ENCODE measurements at regions not wholly inside any gene's neighbourhood (a gene's known extent, or its start where the extent isn't known, plus 50 kb on each side); places are given as distances from the start of the nearest gene placed in this dataset.

- Histone ChIP-seq H3K4me3 (ENCODE audit: low read length) (no peak overlapping the region), H3K9ac (ENCODE audit: low read length) (no peak overlapping the region), H3K36me3 (ENCODE audit: control insufficient read depth, insufficient read depth, low read length) (no peaks in the 10 kb centered on the region), H3K27ac (ENCODE audit: low read depth, low read length) (no peak overlapping the region), H3K27me3 (ENCODE audit: control insufficient read depth, insufficient read depth, low read length) (no peaks in the 10 kb centered on the region), H3K4me1 (ENCODE audit: control insufficient read depth, insufficient read depth, low read length) (no peaks in the 10 kb centered on the region)
Measured at GRCh38 chr9:78860801-78861475, 564.0 kb downstream of the PSAT1 start.

GRCh38 chr9:78863531-78863930, 566.6 kb downstream of the PSAT1 start:
- Histone ChIP-seq H3K36me3 (ENCODE audit: control insufficient read depth, insufficient read depth, low read length) (no peaks in the 10 kb centered on the region), H3K9ac (ENCODE audit: low read length) (no peak overlapping the region), H3K4me3 (ENCODE audit: low read length) (no peak overlapping the region), H3K27me3 (ENCODE audit: control insufficient read depth, insufficient read depth, low read length) (no peaks in the 10 kb centered on the region), H3K4me1 (ENCODE audit: control insufficient read depth, insufficient read depth, low read length) (no peaks in the 10 kb centered on the region), H3K27ac (ENCODE audit: low read depth, low read length) (no peak overlapping the region)

DNA sequence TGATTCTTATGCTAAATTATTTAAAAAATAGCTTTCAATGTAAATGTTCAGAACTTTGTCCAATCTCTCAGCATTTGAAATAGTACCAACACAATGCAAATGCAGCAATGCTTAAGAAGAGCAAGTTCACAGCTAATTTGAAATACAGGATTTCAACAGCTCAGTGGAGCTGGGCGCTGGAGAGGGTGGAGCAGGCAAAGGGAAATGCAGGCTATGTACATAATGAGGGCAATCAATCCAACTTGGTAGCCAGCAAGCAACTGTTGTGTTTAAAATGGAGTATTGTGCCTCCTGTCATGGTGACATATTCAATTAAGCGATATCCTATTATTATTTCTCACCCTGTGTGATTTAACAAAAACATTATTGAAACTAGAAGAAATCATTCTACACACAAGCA, 568.8 kb downstream of the PSAT1 start:
- Histone ChIP-seq H3K27ac (ENCODE audit: low read depth, low read length) (no peak overlapping the region), H3K4me3 (ENCODE audit: low read length) (no peak overlapping the region), H3K36me3 (ENCODE audit: control insufficient read depth, insufficient read depth, low read length) (no peaks in the 10 kb centered on the region), H3K27me3 (ENCODE audit: control insufficient read depth, insufficient read depth, low read length) (no peaks in the 10 kb centered on the region), H3K9ac (ENCODE audit: low read length) (no peak overlapping the region), H3K4me1 (ENCODE audit: control insufficient read depth, insufficient read depth, low read length) (no peaks in the 10 kb centered on the region)

- Histone ChIP-seq H3K4me1 (ENCODE audit: control insufficient read depth, insufficient read depth, low read length) (no peaks in the 10 kb centered on the region), H3K27me3 (ENCODE audit: control insufficient read depth, insufficient read depth, low read length) (no peaks in the 10 kb centered on the region), H3K36me3 (ENCODE audit: control insufficient read depth, insufficient read depth, low read length) (no peaks in the 10 kb centered on the region), H3K4me3 (ENCODE audit: low read length) (no peak overlapping the region), H3K27ac (ENCODE audit: low read depth, low read length) (no peak overlapping the region), H3K9ac (ENCODE audit: low read length) (no peak overlapping the region)
Measured at GRCh38 chr9:78866207-78867132, 569.5 kb downstream of the PSAT1 start.

GRCh38 chr9:78871086-78871451, 574.1 kb downstream of the PSAT1 start:
- no peaks in the 10 kb centered on the region for H3K36me3 ChIP-seq (ENCODE audit: control insufficient read depth, insufficient read depth, low read length)

GRCh38 chr9:78871452-78872331, 574.8 kb downstream of the PSAT1 start:
- Histone ChIP-seq H3K27me3 (ENCODE audit: control insufficient read depth, insufficient read depth, low read length) (no peaks in the 10 kb centered on the region), H3K4me3 (ENCODE audit: low read length) (no peak overlapping the region), H3K36me3 (ENCODE audit: control insufficient read depth, insufficient read depth, low read length) (no peaks in the 10 kb centered on the region), H3K27ac (ENCODE audit: low read depth, low read length) (no peak overlapping the region), H3K4me1 (ENCODE audit: control insufficient read depth, insufficient read depth, low read length) (no peaks in the 10 kb centered on the region), H3K9ac (ENCODE audit: low read length) (no peak overlapping the region)

More at GRCh38 chr9:78871086-78871451, 574.1 kb downstream of the PSAT1 start:
- no peaks in the 10 kb centered on the region for H3K4me1 ChIP-seq (ENCODE audit: control insufficient read depth, insufficient read depth, low read length)
- no peak overlapping the region for H3K4me3 ChIP-seq (ENCODE audit: low read length)
- H3K27me3 ChIP-seq (ENCODE audit: control insufficient read depth, insufficient read depth, low read length), result no peaks in the 10 kb centered on the region
- no peak overlapping the region for H3K27ac ChIP-seq (ENCODE audit: low read depth, low read length)
- H3K9ac ChIP-seq (ENCODE audit: low read length), result no peak overlapping the region

DNA sequence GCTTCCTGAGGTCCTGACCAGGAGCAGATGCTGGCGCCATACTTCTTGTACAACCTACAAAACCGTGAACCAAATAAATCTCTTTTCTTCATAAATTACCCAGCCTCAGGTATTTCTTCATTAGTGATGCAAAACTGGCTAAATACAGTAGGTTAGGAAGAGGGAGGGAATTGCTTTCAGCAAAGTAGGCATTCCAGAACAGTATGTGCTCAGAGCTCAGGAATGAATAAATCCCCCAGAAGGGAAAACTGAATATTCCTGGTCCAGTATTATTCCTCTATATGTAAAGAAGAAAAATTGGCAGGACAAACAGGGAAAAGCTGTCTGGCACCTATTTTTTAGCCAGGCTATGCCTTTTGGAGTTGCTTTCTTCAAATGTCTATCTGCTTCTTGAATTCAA, 577.1 kb downstream of the PSAT1 start:
- H3K9ac ChIP-seq (ENCODE audit: low read length), result no peak overlapping the region

DNA sequence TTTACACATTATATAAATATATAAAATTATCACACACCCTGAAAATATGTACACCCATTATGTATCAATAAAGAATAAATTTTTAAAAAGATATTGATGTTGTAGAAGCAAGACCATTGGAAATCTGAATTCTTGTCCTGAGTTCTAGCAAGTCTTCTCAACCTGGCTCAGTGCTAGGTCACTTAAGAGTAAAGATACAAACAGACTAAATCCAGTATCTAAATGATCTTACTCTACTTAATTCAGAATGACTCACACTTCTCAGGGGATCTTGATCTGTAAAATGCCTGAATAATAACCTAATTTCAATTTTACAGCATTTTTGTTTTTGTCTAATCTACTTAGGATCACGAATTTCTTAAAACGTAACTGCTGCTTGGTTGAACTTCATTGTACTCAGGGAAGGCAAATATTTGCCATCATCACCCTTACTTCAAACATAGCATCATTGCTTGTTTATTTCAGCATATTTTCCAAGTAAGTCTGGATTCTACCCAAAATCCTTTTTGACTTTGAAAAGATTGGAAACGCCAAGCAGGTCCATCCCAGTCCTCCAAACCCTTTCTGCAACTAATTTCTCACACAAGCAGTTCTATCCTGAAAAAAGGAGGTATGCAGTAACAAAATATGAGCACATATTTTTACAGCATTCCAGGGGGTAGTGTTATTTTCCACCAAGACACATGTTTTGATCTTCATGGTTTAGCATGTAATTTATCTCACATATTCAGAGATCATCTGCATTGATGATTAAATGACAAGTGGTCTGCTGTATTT, 582.6 kb downstream of the PSAT1 start:
- Histone ChIP-seq H3K9ac (ENCODE audit: low read length) (no peak overlapping the region), H3K27me3 (ENCODE audit: control insufficient read depth, insufficient read depth, low read length) (no peaks in the 10 kb centered on the region), H3K27ac (ENCODE audit: low read depth, low read length) (no peak overlapping the region), H3K4me3 (ENCODE audit: low read length) (no peak overlapping the region), H3K36me3 (ENCODE audit: control insufficient read depth, insufficient read depth, low read length) (no peaks in the 10 kb centered on the region), H3K4me1 (ENCODE audit: control insufficient read depth, insufficient read depth, low read length) (no peaks in the 10 kb centered on the region)

More for the DNA sequence above, 577.1 kb downstream of the PSAT1 start:
- Histone ChIP-seq H3K27ac (ENCODE audit: low read depth, low read length) (no peak overlapping the region), H3K4me1 (ENCODE audit: control insufficient read depth, insufficient read depth, low read length) (no peaks in the 10 kb centered on the region), H3K27me3 (ENCODE audit: control insufficient read depth, insufficient read depth, low read length) (no peaks in the 10 kb centered on the region), H3K4me3 (ENCODE audit: low read length) (no peak overlapping the region), H3K36me3 (ENCODE audit: control insufficient read depth, insufficient read depth, low read length) (no peaks in the 10 kb centered on the region)

GRCh38 chr9:78881295-78881694, 584.4 kb downstream of the PSAT1 start:
- Histone ChIP-seq H3K9ac (ENCODE audit: low read length) (no peak overlapping the region), H3K4me1 (ENCODE audit: control insufficient read depth, insufficient read depth, low read length) (no peaks in the 10 kb centered on the region), H3K4me3 (ENCODE audit: low read length) (no peak overlapping the region), H3K27me3 (ENCODE audit: control insufficient read depth, insufficient read depth, low read length) (no peaks in the 10 kb centered on the region), H3K27ac (ENCODE audit: low read depth, low read length) (no peak overlapping the region), H3K36me3 (ENCODE audit: control insufficient read depth, insufficient read depth, low read length) (no peaks in the 10 kb centered on the region)

- H3K27me3 ChIP-seq (ENCODE audit: control insufficient read depth, insufficient read depth, low read length), result no peaks in the 10 kb centered on the region
- H3K4me3 ChIP-seq (ENCODE audit: low read length), result no peak overlapping the region
- H3K4me1 ChIP-seq (ENCODE audit: control insufficient read depth, insufficient read depth, low read length), result no peaks in the 10 kb centered on the region
Measured at GRCh38 chr9:78882481-78882880, 585.6 kb downstream of the PSAT1 start.

DNA sequence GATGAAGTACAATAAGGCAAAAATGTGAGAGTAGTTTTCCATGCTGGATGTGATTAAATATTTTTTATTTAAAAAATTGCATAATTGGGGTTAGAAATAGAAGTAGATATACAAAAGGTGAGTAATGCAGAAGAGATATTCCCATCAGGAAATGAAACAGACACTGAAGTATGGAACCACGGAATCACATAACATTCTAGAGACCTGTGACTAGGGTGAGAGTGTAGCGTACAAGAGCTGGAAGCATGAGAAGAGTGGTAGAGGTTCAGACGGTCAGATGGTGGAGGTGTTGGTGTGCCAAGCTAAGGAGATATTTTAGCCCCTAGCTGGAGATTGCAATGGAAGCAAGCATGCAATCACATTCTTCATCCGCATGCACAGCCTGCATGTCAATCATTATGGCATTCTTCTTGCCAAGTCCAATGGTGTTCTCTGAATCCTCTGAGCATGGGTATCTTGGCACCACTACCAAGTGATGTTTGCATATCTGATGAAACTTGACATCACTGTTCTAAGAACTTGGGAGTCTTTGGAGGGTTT, 587.8 kb downstream of the PSAT1 start:
- Histone ChIP-seq H3K36me3 (ENCODE audit: control insufficient read depth, insufficient read depth, low read length) (no peaks in the 10 kb centered on the region), H3K9ac (ENCODE audit: low read length) (no peak overlapping the region), H3K27ac (ENCODE audit: low read depth, low read length) (no peak overlapping the region), H3K4me3 (ENCODE audit: low read length) (no peak overlapping the region), H3K27me3 (ENCODE audit: control insufficient read depth, insufficient read depth, low read length) (no peaks in the 10 kb centered on the region), H3K4me1 (ENCODE audit: control insufficient read depth, insufficient read depth, low read length) (no peaks in the 10 kb centered on the region)

More at GRCh38 chr9:78882481-78882880, 585.6 kb downstream of the PSAT1 start:
- H3K27ac ChIP-seq (ENCODE audit: low read depth, low read length), result no peak overlapping the region
- no peaks in the 10 kb centered on the region for H3K36me3 ChIP-seq (ENCODE audit: control insufficient read depth, insufficient read depth, low read length)
- H3K9ac ChIP-seq (ENCODE audit: low read length), result no peak overlapping the region

Measured in rectal smooth muscle tissue (tissue), 1 donor.